HEK293 (cell line): ENCODE measurements at regions not wholly inside any gene's neighbourhood (a gene's known extent, or its start where the extent isn't known, plus 50 kb on each side); places are given as distances from the start of the nearest gene placed in this dataset.
"Not testable (repeated sequence)": the region's sequence is repeated elsewhere in the genome, so short reads cannot be mapped to it uniquely, and the experiment has no call there.

Source experiments
- MYNN ChIP-seq: fragments of 450-650 bp; formaldehyde crosslinking; IDR thresholded peaks from 2 replicates; pipeline ENCODE4 v1.5.1; 2016; ENCODE audit warnings: missing biosample characterization, missing genetic modification characterization, borderline replicate concordance
- RBAK ChIP-seq: fragments of 450-650 bp; formaldehyde crosslinking; IDR thresholded peaks from 2 replicates; pipeline ENCODE4 v1.5.1; 2016; ENCODE audit warnings: missing biosample characterization, missing genetic modification characterization
- ZBTB21 ChIP-seq: fragments of 450-650 bp; formaldehyde crosslinking; IDR thresholded peaks from 2 replicates; pipeline ENCODE4 v1.5.1; 2017; ENCODE audit warnings: missing biosample characterization, missing genetic modification characterization
- ZNF366 ChIP-seq: fragments of 450-650 bp; formaldehyde crosslinking; conservative IDR thresholded peaks from 2 replicates; pipeline ENCODE4 v1.5.1; 2016; ENCODE audit warnings: missing biosample characterization, missing genetic modification characterization
- ZNF501 ChIP-seq: fragments of 450-650 bp; formaldehyde crosslinking; IDR thresholded peaks from 2 replicates; pipeline ENCODE4 v1.5.1; 2016; ENCODE audit warnings: missing biosample characterization, missing genetic modification characterization
- ZNF626 ChIP-seq: fragments of 450-650 bp; sonication (Bioruptor Pico); formaldehyde crosslinking; IDR thresholded peaks from 2 replicates; pipeline ENCODE4 v1.5.1; 2018; ENCODE audit warnings: missing biosample characterization, missing genetic modification characterization, inconsistent platforms
- ZNF777 ChIP-seq: fragments of 450-650 bp; formaldehyde crosslinking; IDR thresholded peaks from 2 replicates; pipeline ENCODE4 v1.5.1; 2017; ENCODE audit warnings: missing biosample characterization, missing genetic modification characterization, borderline replicate concordance
- TF ChIP-seq, protein P1 (sequence below): fragments of 450-650 bp; formaldehyde crosslinking; IDR thresholded peaks from 2 replicates; pipeline ENCODE4 v1.5.1; 2016; ENCODE audit warnings: missing biosample characterization, missing genetic modification characterization
- TF ChIP-seq, protein P2 (sequence below): fragments of 450-650 bp; formaldehyde crosslinking; IDR thresholded peaks from 2 replicates; pipeline ENCODE4 v1.5.1; 2016; ENCODE audit warnings: missing biosample characterization, missing genetic modification characterization
- TF ChIP-seq, protein P3 (sequence below): fragments of 450-650 bp; formaldehyde crosslinking; IDR thresholded peaks from 2 replicates; pipeline ENCODE4 v1.5.1; 2016; ENCODE audit warnings: missing biosample characterization, missing genetic modification characterization

DNA sequence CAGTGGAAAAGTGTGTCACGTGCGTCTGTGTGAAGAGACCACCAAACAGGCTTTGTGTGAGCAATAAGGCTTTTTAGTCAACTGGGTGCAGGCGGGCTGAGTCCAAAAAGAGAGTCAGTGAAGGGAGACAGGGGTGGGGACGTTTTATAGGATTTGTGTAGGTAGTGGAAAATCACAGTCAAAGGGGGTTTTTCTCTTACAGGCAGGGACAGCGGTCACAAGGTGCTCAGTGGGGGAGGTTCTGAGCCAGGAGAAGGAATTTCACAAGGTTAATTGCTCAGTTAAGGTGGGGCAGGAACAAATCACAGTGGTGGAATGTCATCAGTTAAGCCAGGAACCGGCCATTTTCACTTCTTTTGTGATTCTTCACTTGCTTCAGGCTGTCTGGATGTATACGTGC, 141.1 kb upstream of the KCNK1 start:
- TF ChIP-seq, protein P1, sequence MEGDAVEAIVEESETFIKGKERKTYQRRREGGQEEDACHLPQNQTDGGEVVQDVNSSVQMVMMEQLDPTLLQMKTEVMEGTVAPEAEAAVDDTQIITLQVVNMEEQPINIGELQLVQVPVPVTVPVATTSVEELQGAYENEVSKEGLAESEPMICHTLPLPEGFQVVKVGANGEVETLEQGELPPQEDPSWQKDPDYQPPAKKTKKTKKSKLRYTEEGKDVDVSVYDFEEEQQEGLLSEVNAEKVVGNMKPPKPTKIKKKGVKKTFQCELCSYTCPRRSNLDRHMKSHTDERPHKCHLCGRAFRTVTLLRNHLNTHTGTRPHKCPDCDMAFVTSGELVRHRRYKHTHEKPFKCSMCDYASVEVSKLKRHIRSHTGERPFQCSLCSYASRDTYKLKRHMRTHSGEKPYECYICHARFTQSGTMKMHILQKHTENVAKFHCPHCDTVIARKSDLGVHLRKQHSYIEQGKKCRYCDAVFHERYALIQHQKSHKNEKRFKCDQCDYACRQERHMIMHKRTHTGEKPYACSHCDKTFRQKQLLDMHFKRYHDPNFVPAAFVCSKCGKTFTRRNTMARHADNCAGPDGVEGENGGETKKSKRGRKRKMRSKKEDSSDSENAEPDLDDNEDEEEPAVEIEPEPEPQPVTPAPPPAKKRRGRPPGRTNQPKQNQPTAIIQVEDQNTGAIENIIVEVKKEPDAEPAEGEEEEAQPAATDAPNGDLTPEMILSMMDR, result not testable (repeated sequence)
- not testable (repeated sequence) for TF ChIP-seq ZNF501 (tag by site-specific recombination); ZNF777 (tag by site-specific recombination); ZNF366; RBAK (tag by site-specific recombination); MYNN (tag by site-specific recombination); ZNF626 (tag by site-specific recombination); ZBTB21 (tag by site-specific recombination)
- TF ChIP-seq, protein P2, sequence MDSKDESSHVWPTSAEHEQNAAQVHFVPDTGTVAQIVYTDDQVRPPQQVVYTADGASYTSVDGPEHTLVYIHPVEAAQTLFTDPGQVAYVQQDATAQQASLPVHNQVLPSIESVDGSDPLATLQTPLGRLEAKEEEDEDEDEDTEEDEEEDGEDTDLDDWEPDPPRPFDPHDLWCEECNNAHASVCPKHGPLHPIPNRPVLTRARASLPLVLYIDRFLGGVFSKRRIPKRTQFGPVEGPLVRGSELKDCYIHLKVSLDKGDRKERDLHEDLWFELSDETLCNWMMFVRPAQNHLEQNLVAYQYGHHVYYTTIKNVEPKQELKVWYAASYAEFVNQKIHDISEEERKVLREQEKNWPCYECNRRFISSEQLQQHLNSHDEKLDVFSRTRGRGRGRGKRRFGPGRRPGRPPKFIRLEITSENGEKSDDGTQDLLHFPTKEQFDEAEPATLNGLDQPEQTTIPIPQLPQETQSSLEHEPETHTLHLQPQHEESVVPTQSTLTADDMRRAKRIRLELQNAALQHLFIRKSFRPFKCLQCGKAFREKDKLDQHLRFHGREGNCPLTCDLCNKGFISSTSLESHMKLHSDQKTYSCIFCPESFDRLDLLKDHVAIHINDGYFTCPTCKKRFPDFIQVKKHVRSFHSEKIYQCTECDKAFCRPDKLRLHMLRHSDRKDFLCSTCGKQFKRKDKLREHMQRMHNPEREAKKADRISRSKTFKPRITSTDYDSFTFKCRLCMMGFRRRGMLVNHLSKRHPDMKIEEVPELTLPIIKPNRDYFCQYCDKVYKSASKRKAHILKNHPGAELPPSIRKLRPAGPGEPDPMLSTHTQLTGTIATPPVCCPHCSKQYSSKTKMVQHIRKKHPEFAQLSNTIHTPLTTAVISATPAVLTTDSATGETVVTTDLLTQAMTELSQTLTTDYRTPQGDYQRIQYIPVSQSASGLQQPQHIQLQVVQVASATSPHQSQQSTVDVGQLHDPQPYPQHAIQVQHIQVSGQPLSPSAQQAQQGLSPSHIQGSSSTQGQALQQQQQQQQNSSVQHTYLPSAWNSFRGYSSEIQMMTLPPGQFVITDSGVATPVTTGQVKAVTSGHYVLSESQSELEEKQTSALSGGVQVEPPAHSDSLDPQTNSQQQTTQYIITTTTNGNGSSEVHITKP (tag by site-specific recombination), result not testable (repeated sequence)
- TF ChIP-seq, protein P3, sequence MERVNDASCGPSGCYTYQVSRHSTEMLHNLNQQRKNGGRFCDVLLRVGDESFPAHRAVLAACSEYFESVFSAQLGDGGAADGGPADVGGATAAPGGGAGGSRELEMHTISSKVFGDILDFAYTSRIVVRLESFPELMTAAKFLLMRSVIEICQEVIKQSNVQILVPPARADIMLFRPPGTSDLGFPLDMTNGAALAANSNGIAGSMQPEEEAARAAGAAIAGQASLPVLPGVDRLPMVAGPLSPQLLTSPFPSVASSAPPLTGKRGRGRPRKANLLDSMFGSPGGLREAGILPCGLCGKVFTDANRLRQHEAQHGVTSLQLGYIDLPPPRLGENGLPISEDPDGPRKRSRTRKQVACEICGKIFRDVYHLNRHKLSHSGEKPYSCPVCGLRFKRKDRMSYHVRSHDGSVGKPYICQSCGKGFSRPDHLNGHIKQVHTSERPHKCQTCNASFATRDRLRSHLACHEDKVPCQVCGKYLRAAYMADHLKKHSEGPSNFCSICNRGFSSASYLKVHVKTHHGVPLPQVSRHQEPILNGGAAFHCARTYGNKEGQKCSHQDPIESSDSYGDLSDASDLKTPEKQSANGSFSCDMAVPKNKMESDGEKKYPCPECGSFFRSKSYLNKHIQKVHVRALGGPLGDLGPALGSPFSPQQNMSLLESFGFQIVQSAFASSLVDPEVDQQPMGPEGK (tag by site-specific recombination), result not testable (repeated sequence)
